Naive B cell (primary cell): ENCODE measurements at regions not wholly inside any gene's neighbourhood (a gene's known extent, or its start where the extent isn't known, plus 50 kb on each side); places are given as distances from the start of the nearest gene placed in this dataset.

Source experiments
- ATAC-seq, 2 donors: fragments of 150-1000 bp; cut with Tn5 transposase; 2 replicates each; pipeline ENCODE4 v1.10.0; 2021; ENCODE audit warnings: low read depth in 2 of 2, mild to moderate bottlenecking in 2 of 2, moderate library complexity in 2 of 2
- DNase-seq: peaks from one replicate; pipeline ENCODE4 v3.0.0; 2022
- H3K27ac Mint-ChIP-seq, 6 donors: one replicate each; pipeline ENCODE4 v1.8.0; 2020 to 2022; ENCODE audit warnings: mild to moderate bottlenecking in 6 of 6, mixed read lengths in 6 of 6, moderate library complexity in 5 of 6, inconsistent platforms in 2 of 6
- H3K27me3 Mint-ChIP-seq, 3 donors: one replicate each; pipeline ENCODE4 v1.8.0; 2021 to 2022; ENCODE audit warnings: mixed read lengths in 3 of 3, mild to moderate bottlenecking in 1 of 3
- H3K36me3 Mint-ChIP-seq, 2 donors: one replicate each; pipeline ENCODE4 v1.8.0; 2020 to 2022; ENCODE audit warnings: mixed read lengths in 2 of 2, inconsistent platforms in 1 of 2, mild to moderate bottlenecking in 1 of 2
- H3K4me1 Mint-ChIP-seq, 3 donors: one replicate each; pipeline ENCODE4 v1.8.0; 2020 to 2022; ENCODE audit warnings: mixed read lengths in 3 of 3, inconsistent platforms in 1 of 3, mild to moderate bottlenecking in 1 of 3, moderate library complexity in 1 of 3
- H3K4me3 Mint-ChIP-seq, 8 donors: one replicate each; pipeline ENCODE4 v1.8.0; 2020 to 2022; ENCODE audit warnings: mild to moderate bottlenecking in 8 of 8, mixed read lengths in 8 of 8, moderate library complexity in 8 of 8, inconsistent platforms in 2 of 8
- H3K9me3 Mint-ChIP-seq, 7 donors: one replicate each; pipeline ENCODE4 v1.8.0; 2020 to 2022; ENCODE audit warnings: mixed read lengths in 7 of 7, mild to moderate bottlenecking in 5 of 7, inconsistent platforms in 2 of 7, moderate library complexity in 1 of 7

DNA sequence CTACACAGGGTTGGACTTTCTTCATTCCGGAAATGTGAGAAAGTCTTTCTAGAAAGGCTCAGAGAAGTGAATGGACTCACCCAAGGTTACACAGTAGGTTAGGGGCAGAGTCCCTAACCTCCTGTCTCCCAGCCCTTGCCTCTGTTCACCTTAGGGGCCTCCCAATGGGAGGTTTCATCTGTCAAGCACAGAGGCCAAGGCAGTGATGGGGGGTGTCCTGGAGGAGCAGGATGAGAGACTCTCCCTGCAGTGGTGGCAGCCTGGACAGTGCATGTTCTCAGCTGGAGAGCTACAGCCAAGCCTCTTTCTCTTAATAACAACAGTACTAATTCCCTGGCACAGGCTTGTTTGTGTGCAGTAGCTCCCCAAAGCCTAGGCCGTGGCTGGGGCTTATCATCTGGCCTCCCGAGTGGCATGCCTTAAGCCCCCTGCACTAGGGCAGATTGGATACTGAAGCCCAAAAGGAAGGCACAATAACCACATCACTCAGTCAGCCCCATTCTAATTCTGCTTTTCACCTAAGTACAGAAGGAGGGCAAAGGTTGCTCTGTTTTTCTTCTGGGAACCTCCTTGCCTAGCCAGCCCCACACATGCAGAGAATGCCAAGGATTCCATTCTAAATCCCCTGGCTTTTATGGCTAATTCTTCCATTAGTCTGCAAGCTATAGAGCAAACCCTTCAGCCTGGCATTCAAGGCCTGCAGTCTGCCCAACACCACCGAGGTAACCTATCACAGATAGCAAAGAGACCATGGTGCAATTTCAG lies 50.2 kb upstream of the XPA start:
- Mint-ChIP-seq H3K4me1 (no peaks in the 10 kb centered on the region), H3K27ac (no peak overlapping the region), H3K27me3 (peaks cover 55 to 69% (median 59%) of the 10 kb centered on the region in 3 donors), H3K4me3 (no peak overlapping the region), H3K9me3 (peaks cover 2 to 18% (median 7%) of the 10 kb centered on the region in 7 donors), H3K36me3 (peaks cover 0 to 2% of the 10 kb centered on the region in 2 donors)
- DNase-seq (no peak), ATAC-seq (no peak)

DNA sequence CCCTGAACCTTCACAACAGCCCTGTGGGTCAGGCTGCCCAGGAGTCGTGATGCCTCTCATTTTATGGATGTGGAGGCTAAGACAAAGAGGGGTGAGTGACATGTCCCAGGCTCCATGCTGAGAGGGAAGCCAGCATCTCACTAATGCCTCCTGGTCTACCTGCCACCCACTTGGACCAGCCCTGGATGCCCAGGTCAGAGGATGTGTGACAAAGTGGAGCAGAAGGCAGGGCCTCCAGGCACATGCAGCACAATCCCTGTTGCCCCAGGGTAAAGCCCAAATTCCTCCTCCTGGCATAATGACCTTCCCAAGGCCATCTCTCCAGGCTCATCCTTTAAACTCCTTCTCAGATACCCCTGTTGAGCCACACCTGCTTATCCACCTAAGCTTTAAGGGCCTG lies 51.4 kb upstream of the XPA start:
- DNase-seq (no peak), ATAC-seq (no peak)
- H3K27me3 Mint-ChIP-seq: peaks cover 54 to 66% (median 55%) of the 10 kb centered on the region in 3 donors
- H3K27ac Mint-ChIP-seq: no peak overlapping the region
- peaks cover 1 to 8% (median 2%) of the 10 kb centered on the region in 7 donors for H3K9me3 Mint-ChIP-seq
- no peaks in the 10 kb centered on the region for H3K4me1 Mint-ChIP-seq
- H3K4me3 Mint-ChIP-seq: no peak overlapping the region
- no peaks in the 10 kb centered on the region for H3K36me3 Mint-ChIP-seq

GRCh38 chr9:97749928-97750327 lies 52.8 kb upstream of the XPA start:
- no peak for ATAC-seq

DNA sequence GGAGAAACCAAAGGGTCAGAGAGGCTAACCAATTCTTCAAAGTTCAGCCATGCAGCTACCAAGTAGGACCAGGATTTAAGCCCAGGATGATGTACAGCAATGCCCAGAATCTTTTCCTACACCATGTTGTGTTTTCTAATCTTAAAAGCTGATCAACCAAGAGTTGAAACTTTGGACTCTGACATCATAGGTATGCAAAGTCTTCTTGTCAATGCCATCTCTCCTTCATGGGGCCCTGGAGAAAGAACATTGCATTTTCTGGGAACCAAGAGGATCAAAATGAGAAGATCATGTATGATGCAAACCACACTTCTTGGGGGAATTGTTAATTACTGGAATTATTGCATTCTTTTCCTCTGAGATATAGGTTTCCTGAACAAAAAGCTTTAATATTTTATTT lies 54.4 kb upstream of the XPA start:
- no peaks in the 10 kb centered on the region for H3K36me3 Mint-ChIP-seq
- H3K27me3 Mint-ChIP-seq: peaks cover 27 to 49% (median 44%) of the 10 kb centered on the region in 3 donors
- no peak for DNase-seq

More at GRCh38 chr9:97749928-97750327, 52.8 kb upstream of the XPA start:
- DNase-seq: no peak
- H3K27ac Mint-ChIP-seq: no peak overlapping the region
- H3K36me3 Mint-ChIP-seq: no peaks in the 10 kb centered on the region
- no peaks in the 10 kb centered on the region for H3K4me1 Mint-ChIP-seq
- H3K4me3 Mint-ChIP-seq: no peak overlapping the region
- H3K27me3 Mint-ChIP-seq: peaks cover 42 to 52% (median 46%) of the 10 kb centered on the region in 3 donors
- peaks cover 0 to 7% (median 0%) of the 10 kb centered on the region in 7 donors for H3K9me3 Mint-ChIP-seq

GRCh38 chr9:97752274-97752673 lies 55.1 kb upstream of the XPA start:
- Mint-ChIP-seq H3K36me3 (no peaks in the 10 kb centered on the region), H3K9me3 (peaks cover 0 to 2% (median 0%) of the 10 kb centered on the region in 7 donors), H3K27me3 (peaks cover 25 to 48% (median 44%) of the 10 kb centered on the region in 3 donors), H3K4me1 (no peaks in the 10 kb centered on the region), H3K4me3 (no peak overlapping the region), H3K27ac (no peak overlapping the region)
- no peak for DNase-seq
- ATAC-seq: no peak

More for the DNA sequence above, 54.4 kb upstream of the XPA start:
- Mint-ChIP-seq H3K4me3 (no peak overlapping the region), H3K4me1 (no peaks in the 10 kb centered on the region), H3K27ac (no peak overlapping the region), H3K9me3 (peaks cover 0 to 2% (median 0%) of the 10 kb centered on the region in 7 donors)
- ATAC-seq: no peak

GRCh38 chr9:97753364-97753763 lies 56.2 kb upstream of the XPA start:
- Mint-ChIP-seq H3K27me3 (peaks cover 25 to 50% (median 43%) of the 10 kb centered on the region in 3 donors), H3K4me3 (no peak overlapping the region), H3K27ac (no peak overlapping the region), H3K9me3 (peaks cover 0 to 4% (median 0%) of the 10 kb centered on the region in 7 donors), H3K36me3 (no peaks in the 10 kb centered on the region), H3K4me1 (no peaks in the 10 kb centered on the region)
- DNase-seq (no peak), ATAC-seq (no peak)

- H3K27me3 Mint-ChIP-seq: peaks cover 25 to 53% (median 43%) of the 10 kb centered on the region in 3 donors
- ATAC-seq (no peak), DNase-seq (no peak)
- no peaks in the 10 kb centered on the region for H3K36me3 Mint-ChIP-seq
- H3K27ac Mint-ChIP-seq: no peak overlapping the region
- H3K4me3 Mint-ChIP-seq: no peak overlapping the region
- no peaks in the 10 kb centered on the region for H3K4me1 Mint-ChIP-seq
- peaks cover 0 to 4% (median 0%) of the 10 kb centered on the region in 7 donors for H3K9me3 Mint-ChIP-seq
These were observed 56.8 kb upstream of the XPA start for GRCh38 chr9:97753975-97754374.

DNA sequence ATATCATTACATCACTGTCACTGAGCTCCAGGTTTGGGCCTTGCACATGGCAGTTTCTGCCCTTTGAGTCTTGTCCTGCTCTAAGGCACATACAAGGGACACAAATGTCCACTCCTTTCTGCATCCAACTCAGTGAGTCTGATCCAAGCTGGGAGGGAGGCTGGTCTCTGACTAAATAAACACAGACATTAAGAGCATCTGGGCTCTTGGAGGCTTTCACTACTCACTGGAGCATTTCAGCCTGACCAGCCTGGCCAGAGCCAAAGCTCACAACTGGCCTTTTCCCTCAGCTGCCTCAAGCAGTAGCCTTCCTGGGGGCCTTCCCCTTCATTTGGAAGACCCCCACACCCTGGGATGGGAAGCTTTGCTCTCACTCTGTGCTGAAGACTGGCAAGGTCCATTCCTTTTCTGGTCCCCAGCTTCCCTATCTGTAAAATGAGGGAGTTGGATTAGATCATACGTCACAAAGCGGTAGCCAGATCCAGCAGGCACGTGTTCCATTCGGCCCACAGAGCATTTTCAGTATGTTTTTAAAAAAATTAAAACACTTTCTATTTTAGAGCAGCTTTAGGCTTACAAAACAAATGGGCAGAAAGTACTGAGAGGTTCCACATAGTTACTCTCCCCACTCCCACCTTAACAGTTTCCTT lies 58.6 kb upstream of the XPA start:
- Mint-ChIP-seq H3K27ac (no peak overlapping the region), H3K4me3 (no peak overlapping the region), H3K4me1 (no peaks in the 10 kb centered on the region), H3K27me3 (peaks cover 28 to 49% (median 45%) of the 10 kb centered on the region in 3 donors), H3K36me3 (no peaks in the 10 kb centered on the region), H3K9me3 (peaks cover 0 to 4% (median 0%) of the 10 kb centered on the region in 7 donors)
- DNase-seq (no peak), ATAC-seq (no peak)

GRCh38 chr9:97756991-97757390 lies 59.9 kb upstream of the XPA start:
- Mint-ChIP-seq H3K27me3 (peaks cover 40 to 61% (median 57%) of the 10 kb centered on the region in 3 donors), H3K4me1 (no peaks in the 10 kb centered on the region), H3K36me3 (peaks cover 0 to 8% of the 10 kb centered on the region in 2 donors), H3K9me3 (peaks cover 0 to 4% (median 0%) of the 10 kb centered on the region in 7 donors), H3K27ac (no peak overlapping the region), H3K4me3 (peak overlapping the region in 1 of 8 donors; percentile 1)
- ATAC-seq (no peak), DNase-seq (no peak)

DNA sequence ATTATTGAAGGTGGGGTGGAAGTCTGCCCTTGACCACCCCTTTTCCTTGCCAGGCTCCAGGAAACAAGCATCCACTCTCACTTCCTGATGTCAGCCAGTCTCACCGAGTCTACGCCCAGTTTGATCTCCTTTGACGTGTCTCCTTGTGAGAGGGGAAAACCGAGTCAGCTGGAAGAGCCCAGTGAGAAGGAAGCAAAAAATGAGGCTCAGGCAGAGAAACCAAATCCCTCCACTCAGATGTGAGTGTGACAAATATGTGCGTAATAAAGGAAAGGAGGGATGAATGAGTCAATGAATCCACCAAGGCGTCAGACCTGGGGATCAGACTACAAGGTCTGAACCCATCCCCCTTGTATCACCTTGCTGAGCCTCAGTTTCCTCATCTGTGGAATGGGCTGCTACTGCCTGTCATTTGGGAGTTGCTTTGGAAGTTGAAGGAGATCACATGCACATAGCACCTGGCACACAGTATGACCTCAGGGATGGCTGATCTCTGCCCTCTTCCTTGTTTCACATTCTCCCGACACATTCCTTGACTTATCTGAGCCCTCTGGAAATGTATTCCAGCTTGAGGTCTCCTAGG lies 61.3 kb upstream of the XPA start:
- peaks cover 55 to 69% (median 63%) of the 10 kb centered on the region in 3 donors for H3K27me3 Mint-ChIP-seq
- peaks cover 0 to 8% of the 10 kb centered on the region in 2 donors for H3K36me3 Mint-ChIP-seq
- H3K4me1 Mint-ChIP-seq: no peaks in the 10 kb centered on the region
- no peak for ATAC-seq
- DNase-seq: no peak
- peaks cover 0 to 4% (median 1%) of the 10 kb centered on the region in 7 donors for H3K9me3 Mint-ChIP-seq
- H3K27ac Mint-ChIP-seq: no peak overlapping the region
- no peak overlapping the region for H3K4me3 Mint-ChIP-seq

GRCh38 chr9:97759581-97760288 lies 62.6 kb upstream of the XPA start:
- no peak for DNase-seq
- ATAC-seq: no peak
- Mint-ChIP-seq H3K4me3 (no peak overlapping the region), H3K27ac (no peak overlapping the region), H3K27me3 (peaks cover 61 to 74% (median 66%) of the 10 kb centered on the region in 3 donors), H3K9me3 (peaks cover 0 to 4% (median 1%) of the 10 kb centered on the region in 7 donors), H3K36me3 (peaks cover 0 to 8% of the 10 kb centered on the region in 2 donors), H3K4me1 (no peaks in the 10 kb centered on the region)

DNA sequence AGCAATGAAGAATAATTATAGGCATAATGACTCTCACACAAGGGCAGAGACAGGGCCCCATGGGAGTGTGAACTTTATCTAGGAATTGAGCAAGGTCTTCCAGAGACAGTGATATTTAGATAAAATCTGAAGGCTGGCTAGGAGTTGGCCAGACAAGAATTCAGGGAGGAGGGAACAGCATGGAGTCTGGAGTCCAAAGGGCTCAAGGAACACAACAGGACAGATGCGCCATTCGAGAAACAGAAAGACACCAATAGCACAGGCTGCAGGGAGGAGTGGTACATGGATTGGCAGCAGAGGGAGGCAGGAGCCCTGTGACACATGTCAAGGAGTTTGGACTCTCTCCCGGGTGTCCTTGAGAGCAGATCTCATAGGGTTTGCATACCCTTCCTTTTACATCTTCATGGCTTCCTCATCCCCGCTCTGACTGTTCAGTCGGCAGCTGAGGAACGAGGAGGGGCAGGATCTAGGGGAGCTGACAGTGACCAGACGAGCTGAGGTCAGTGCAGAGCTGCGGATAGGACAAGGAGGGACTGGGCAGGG lies 64.0 kb upstream of the XPA start:
- no peak overlapping the region for H3K4me3 Mint-ChIP-seq
- peaks cover 0 to 4% (median 0%) of the 10 kb centered on the region in 7 donors for H3K9me3 Mint-ChIP-seq
- no peak for DNase-seq
- peaks cover 0 to 8% of the 10 kb centered on the region in 2 donors for H3K36me3 Mint-ChIP-seq
- ATAC-seq: no peak
- peaks cover 63 to 76% (median 65%) of the 10 kb centered on the region in 3 donors for H3K27me3 Mint-ChIP-seq
- H3K4me1 Mint-ChIP-seq: no peaks in the 10 kb centered on the region
- H3K27ac Mint-ChIP-seq: no peak overlapping the region

GRCh38 chr9:97761879-97762278 lies 64.7 kb upstream of the XPA start:
- Mint-ChIP-seq H3K4me3 (peak overlapping the region in 1 of 8 donors; percentile 22), H3K9me3 (peaks cover 0 to 4% (median 0%) of the 10 kb centered on the region in 7 donors), H3K4me1 (no peaks in the 10 kb centered on the region), H3K36me3 (peaks cover 0 to 8% of the 10 kb centered on the region in 2 donors), H3K27ac (no peak overlapping the region), H3K27me3 (peaks cover 60 to 73% (median 62%) of the 10 kb centered on the region in 3 donors)
- DNase-seq (no peak), ATAC-seq (no peak)
